GM12878 (cell line): ENCODE measurements at regions not wholly inside any gene's neighbourhood (a gene's known extent, or its start where the extent isn't known, plus 50 kb on each side); places are given as distances from the start of the nearest gene placed in this dataset.

Source experiments
- ATAC-seq: fragments of 200-7000 bp; cut with Tn5 transposase; 3 replicates; pipeline ENCODE4 v1.9.1; 2020; ENCODE audit warnings: mild to moderate bottlenecking, moderate library complexity
- BruUV-seq: library from RNA; stranded (reverse); fragments of 400-500 nt; replicated peaks from 2 replicates; lab custom pipeline; 2021; lab: Mats Ljungman, UMichigan
- CTCF ChIA-PET: fragments of 300-600 bp; sonication (Branson Sonifier 250); formaldehyde crosslinking; extraction: SDS; loops from one replicate; lab custom pipeline; 2021; ENCODE audit warnings: inconsistent platforms; lab: Yijun Ruan, JAX
- POLR2A ChIA-PET: fragments of 350-600 bp; formaldehyde crosslinking; extraction: SDS; loops from one replicate; lab custom pipeline; 2021; ENCODE audit warnings: inconsistent platforms; lab: Charles Lee
- RAD21 ChIA-PET: fragments of 300-600 bp; sonication (Branson Sonifier 250); formaldehyde crosslinking; loops from one replicate; lab custom pipeline; 2023; ENCODE audit warnings: antibody characterized with exemption; ENCODE audit not compliant: unreplicated experiment; lab: Charles Lee
- SMC1A ChIA-PET: fragments of 300-600 bp; sonication (Branson Sonifier 250); formaldehyde crosslinking; loops from one replicate; lab custom pipeline; 2023; ENCODE audit not compliant: unreplicated experiment, uncharacterized antibody; lab: Charles Lee
- DNase-seq: peaks from one replicate; pipeline ENCODE4 v3.0.0-alpha.2; 2011; ENCODE audit warnings: low read depth, low spot score
- FAIRE-seq: peaks from 3 replicates; lab custom pipeline; 2011; peaks lifted over from hg19 to GRCh38; lab: Jason Lieb, UNC
- H2AFZ ChIP-seq: 2 replicates; pipeline ENCODE4 v1.6.0; 2011; ENCODE audit warnings: low read depth, low read length, control low read depth; ENCODE audit not compliant: control insufficient read depth
- H3K27ac ChIP-seq: 2 replicates; pipeline ENCODE4 v1.5.1; 2011; ENCODE audit warnings: control low read depth; ENCODE audit not compliant: control insufficient read depth, insufficient read depth
- H3K27me3 ChIP-seq, 2 experiments: replicated peaks in 1 of 2; 2 replicates each; pipeline versions ENCODE4 v1.6.0 to v1.6.1; 2011; ENCODE audit warnings: low read length in 1 of 2; ENCODE audit not compliant: control insufficient read depth in 2 of 2, insufficient read depth in 2 of 2
- H3K36me3 ChIP-seq, 2 experiments: 2 replicates each; pipeline ENCODE4 v1.5.1; 2011; ENCODE audit warnings: low read length in 1 of 2; ENCODE audit not compliant: control insufficient read depth in 2 of 2, insufficient read depth in 2 of 2
- H3K4me1 ChIP-seq: 2 replicates; pipeline ENCODE4 v1.6.1; 2011; ENCODE audit warnings: mild to moderate bottlenecking, low read length, moderate library complexity, mixed read lengths; ENCODE audit not compliant: control insufficient read depth, insufficient read depth
- H3K4me2 ChIP-seq: 2 replicates; pipeline ENCODE4 v1.6.0; 2011; ENCODE audit warnings: control low read depth; ENCODE audit not compliant: control insufficient read depth, insufficient read depth
- H3K4me3 ChIP-seq: fragments of 200-600 bp; sonication (generic); 2 replicates; pipeline ENCODE4 v1.5.1; 2016
- H3K79me2 ChIP-seq: 2 replicates; pipeline ENCODE4 v1.6.0; 2011; ENCODE audit warnings: low read length; ENCODE audit not compliant: control insufficient read depth, insufficient read depth
- H3K9ac ChIP-seq: 2 replicates; pipeline ENCODE4 v1.8.0; 2011; ENCODE audit warnings: low read length, control low read depth, mixed read lengths; ENCODE audit not compliant: control insufficient read depth, insufficient read depth
- H3K9me3 ChIP-seq: replicated peaks from 3 replicates; pipeline ENCODE4 v1.5.1; 2011; ENCODE audit warnings: mild to moderate bottlenecking, low read length; ENCODE audit not compliant: control insufficient read depth, insufficient read depth
- H4K20me1 ChIP-seq: 2 replicates; pipeline ENCODE4 v1.6.0; 2011; ENCODE audit not compliant: control insufficient read depth, insufficient read depth
- CREM ChIP-seq: IDR thresholded peaks from 2 replicates; pipeline ENCODE4 v1.6.1; 2014; ENCODE audit warnings: antibody characterized with exemption, low read depth
- MEF2A ChIP-seq: IDR thresholded peaks from 2 replicates; pipeline ENCODE4 v1.6.1; 2011; ENCODE audit warnings: low read depth, mild to moderate bottlenecking, low read length, moderate library complexity; ENCODE audit not compliant: insufficient read depth
- NFYB ChIP-seq: IDR thresholded peaks from 2 replicates; pipeline ENCODE4 v1.6.1; 2011; ENCODE audit warnings: low read depth, mild to moderate bottlenecking, low read length, improper control_type of control experiment, moderate library complexity; ENCODE audit not compliant: insufficient read depth
- PRDM15 ChIP-seq: fragments of 450-650 bp; formaldehyde crosslinking; IDR thresholded peaks from 2 replicates; pipeline ENCODE4 v1.4.0; 2020; ENCODE audit warnings: mild to moderate bottlenecking, moderate library complexity
- STAT1 ChIP-seq: fragments of 450-650 bp; conservative IDR thresholded peaks from 2 replicates; pipeline ENCODE4 v1.6.1; 2014; ENCODE audit warnings: antibody characterized with exemption, mild to moderate bottlenecking
- SUZ12 ChIP-seq: fragments of 200-600 bp; sonication (generic); IDR thresholded peaks from one replicate; pipeline ENCODE4 v1.6.1; 2018; ENCODE audit warnings: antibody characterized with exemption, mild to moderate bottlenecking; ENCODE audit not compliant: unreplicated experiment
- WGBS: methylation state at CpG from one replicate; pipeline ENCODE4 v1.1.6; 2016; ENCODE audit warnings: low lambda C conversion rate; ENCODE audit not compliant: insufficient replicate concordance, insufficient coverage; ENCODE audit errors: missing lambda C conversion rate; 5-methylcytosine and 5-hydroxymethylcytosine counted together
- in situ Hi-C: fragments of 300-500 bp; cut with MboI; formaldehyde crosslinking; loops from 9 replicates; pipeline ENCODE4 v1.14.3; 2018; ENCODE audit warnings: mixed read lengths
- intact Hi-C: fragments of 100-400 bp; cut with micrococcal nuclease; formaldehyde crosslinking; loops from one replicate; pipeline ENCODE4 v1.14.2; 2022; ENCODE audit not compliant: unreplicated experiment

GRCh38 chr1:81340239-81340638, 460.5 kb upstream of the ADGRL2 start:
- Histone ChIP-seq H3K4me2 (no peak overlapping the region), H3K27me3 (no peaks in the 10 kb centered on the region), H3K27ac (no peak overlapping the region), H3K4me3 (no peak overlapping the region), H3K79me2 (no peaks in the 10 kb centered on the region), H3K4me1 (no peaks in the 10 kb centered on the region), H3K9me3 (no peaks in the 10 kb centered on the region), H3K36me3 (no peaks in the 10 kb centered on the region), H3K9ac (no peak overlapping the region), H2AFZ (no peak overlapping the region), H4K20me1 (no peaks in the 10 kb centered on the region)
- ATAC-seq (no peak), DNase-seq (no peak), FAIRE-seq (no peak)
- no TSS peak for BruUV-seq
- in situ Hi-C loops (no loop called here), intact Hi-C loops (no loop called here)
- ChIA-PET RAD21 (no interaction called here), POLR2A (no interaction called here), CTCF (no interaction called here), SMC1A (no interaction called here)
- 0% methylated on average over 2 of the region's 2 CpGs for WGBS
- TF ChIP-seq CREM (no peak), MEF2A (no peak), SUZ12 (no peak), STAT1 (no peak), PRDM15 (CRISPR knock-in tag) (no peak), NFYB (no peak)
